Muscle of arm (tissue), 1 donor: ENCODE measurements at regions not wholly inside any gene's neighbourhood (a gene's known extent, or its start where the extent isn't known, plus 50 kb on each side); places are given as distances from the start of the nearest gene placed in this dataset.

Experiments used
- DNase-seq: peaks from one replicate; pipeline ENCODE4 v3.0.0-alpha.2; 2013

DNA sequence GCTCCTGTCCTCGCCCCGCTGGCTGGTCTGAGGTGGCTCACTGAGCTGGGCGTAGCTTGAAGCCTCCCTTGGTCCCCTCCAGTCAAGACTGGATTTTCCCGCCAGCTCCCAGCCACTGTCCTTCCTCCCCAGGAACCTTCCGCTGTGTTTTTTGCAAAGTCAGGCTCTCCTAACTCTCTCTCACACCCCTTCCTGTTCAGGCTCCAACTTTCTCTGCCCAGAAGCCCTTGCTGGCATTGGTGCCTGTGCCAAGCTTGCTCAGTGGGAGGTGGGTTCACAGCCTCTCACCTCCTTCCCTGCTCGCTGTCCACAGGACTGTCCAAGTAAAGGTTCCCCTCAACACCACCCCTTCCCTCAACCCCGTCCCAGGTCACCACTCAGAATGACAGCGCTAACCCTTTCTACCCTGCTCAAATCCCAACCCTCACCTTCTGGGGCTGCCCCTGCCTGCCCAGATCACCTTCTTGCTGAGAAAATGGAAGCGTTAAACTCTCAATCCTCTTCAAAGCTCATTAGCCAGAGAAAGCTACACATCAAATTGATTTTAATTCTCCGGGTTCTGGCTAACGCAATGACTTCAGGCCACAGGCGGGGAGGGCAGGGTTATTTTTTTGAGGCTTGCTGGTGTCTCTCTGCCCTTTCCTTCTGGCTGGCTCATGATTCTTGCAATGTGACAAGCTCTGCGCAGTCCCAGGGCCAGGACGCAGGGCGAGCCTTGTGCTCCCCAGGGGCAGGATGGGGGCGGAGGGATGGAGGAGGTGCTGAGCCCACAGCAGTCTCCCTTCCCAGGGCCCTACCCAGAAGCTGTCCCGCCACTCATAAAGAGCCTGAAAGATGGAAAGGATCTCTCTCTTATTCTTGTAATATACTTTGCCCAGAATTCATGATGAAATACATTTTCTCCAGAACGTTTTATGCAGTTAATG is 357.2 kb upstream of the TNRC6C start:
- no peak for DNase-seq

GRCh38 chr17:77602062-77602746 is 356.3 kb upstream of the TNRC6C start:
- no peak for DNase-seq

GRCh38 chr17:77602883-77603640 is 355.4 kb upstream of the TNRC6C start:
- DNase-seq: no peak

DNA sequence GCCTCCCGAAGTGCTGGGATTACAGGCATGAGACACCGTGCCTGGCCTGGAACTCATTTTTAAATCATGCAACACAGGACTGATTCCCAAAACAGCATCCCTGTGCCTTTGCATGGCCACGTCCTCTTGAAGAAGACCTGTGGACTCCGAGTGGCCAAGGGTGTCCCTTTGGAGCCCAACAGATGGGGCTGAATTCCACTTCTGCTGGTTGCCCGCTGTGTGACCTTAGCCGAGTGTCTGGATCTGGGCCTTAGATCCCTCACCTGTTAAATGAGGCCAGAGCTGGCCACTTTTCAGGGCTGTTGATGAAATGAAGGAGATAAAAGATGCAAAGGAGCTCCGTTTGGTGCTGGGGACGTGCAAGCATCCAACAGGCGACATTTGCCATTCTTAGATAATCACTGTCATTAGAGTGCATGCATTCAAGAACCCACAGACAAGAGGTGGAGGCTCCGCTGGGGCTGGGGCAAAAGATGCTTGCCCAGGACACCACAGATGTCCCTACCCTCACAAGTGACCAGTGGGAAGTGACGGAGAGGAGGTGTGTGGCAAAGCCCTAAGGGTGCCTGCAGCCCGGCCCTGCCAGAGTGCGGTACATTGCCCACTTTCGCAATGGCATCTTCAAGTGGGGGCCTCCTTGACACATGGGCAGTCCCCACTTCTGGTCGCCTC is 354.1 kb upstream of the TNRC6C start:
- DNase-seq: no peak

DNA sequence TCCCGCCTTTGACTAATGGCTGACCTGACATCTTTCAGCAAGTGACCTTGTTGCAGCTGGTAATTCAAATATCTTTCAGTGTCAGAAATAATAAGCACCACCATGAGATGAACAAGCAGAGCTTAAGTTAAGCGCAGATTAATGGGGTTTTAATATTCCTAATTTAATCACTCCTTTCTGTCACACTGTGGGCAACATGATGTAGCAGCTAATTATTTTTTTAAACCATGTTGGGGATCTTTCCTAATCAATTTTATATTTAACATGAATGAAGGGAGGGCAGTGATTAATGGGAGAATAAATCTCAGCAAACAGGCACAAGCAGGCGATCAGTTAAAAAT is 353.6 kb upstream of the TNRC6C start:
- no peak for DNase-seq

DNA sequence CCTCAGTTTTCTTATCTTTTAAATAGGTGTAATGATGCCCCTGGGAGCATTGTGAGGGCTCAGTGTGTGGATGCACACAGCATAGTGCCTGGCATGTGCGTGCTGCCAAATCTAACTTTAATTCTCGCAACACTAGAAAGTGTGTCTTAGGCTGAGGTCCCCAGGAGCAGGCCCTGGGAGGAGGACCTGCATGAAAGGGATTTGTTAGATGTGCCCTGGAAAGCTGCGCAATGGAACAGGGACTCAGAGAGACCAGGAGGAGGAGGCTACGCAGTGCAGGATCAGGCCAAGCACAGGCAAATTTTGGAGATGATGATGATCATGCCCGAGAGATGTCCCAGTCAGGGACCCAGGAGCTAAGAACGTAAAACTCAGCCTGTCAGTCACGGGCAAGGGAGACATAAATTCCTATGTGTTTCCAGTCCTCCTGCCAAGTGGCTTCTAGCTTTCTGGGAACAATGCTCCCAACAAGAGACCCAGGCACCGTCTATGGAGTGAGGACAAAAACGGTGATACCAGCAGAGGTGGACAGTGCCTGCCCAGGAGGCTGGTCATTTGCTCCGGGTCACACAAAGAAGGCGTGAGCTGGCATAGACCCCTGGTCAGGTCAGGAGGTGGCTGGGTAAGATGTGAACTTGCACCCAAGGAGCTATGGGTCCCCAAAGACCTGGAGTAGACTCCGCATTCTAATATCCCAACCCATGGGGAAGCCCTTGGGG is 352.2 kb upstream of the TNRC6C start:
- DNase-seq: no peak

DNA sequence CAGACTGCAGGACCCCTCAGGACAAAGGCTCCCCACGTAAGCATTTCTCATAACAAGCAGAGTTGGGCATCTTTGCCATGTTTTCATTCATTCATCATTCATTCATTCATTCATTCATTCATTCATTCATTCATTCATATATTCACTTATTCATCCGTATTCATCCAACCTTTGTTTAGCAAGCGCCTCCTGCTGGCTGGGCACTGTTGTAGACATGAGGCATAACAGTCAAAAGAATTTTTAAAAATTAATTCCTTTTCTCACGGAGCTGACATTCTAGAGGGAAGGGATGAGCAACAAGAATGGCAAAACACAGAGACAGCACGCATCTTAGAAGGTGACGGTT is 351.7 kb upstream of the TNRC6C start:
- DNase-seq: no peak

DNA sequence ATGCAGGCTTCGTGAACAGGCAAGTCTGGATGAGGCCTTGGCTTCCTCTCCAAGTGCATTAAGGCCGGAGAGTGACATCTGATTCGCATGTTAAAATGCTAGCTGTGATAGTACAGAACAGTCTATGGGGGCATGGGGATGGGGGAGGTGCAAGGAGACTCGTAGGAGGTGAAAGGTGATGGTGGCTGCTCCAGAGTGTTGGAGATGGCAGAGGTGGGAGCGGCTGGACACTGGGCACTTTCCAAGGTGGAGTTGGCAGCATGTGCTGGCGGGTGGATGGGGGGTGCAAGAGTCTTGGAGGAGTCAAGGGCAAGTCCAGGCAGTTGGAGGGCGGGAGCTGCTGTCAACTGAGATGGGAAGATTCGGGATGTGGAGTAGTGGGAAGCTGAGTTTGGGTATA is 350.9 kb upstream of the TNRC6C start:
- no peak for DNase-seq

DNA sequence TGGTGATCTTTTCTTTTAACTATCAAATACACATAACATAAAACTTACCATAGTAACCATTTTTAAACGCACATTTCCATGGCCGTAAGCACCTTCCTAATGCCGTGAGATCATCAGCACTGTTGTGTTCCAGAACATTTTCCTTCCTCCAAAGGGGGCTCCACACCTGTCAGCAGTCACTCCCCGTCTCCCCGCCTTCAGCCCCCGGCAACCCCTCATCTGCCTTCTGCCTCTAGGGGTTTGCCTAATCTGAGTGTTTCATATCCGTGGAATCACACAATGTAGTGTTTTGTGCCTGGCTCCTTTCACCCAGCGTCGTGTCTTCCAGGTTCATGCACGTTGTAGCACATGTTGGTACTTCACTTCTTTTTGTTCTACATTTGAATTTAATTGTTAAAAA is 350.1 kb upstream of the TNRC6C start:
- no peak for DNase-seq

GRCh38 chr17:77609553-77610517 is 348.7 kb upstream of the TNRC6C start:
- peak; percentile 56 for DNase-seq

DNA sequence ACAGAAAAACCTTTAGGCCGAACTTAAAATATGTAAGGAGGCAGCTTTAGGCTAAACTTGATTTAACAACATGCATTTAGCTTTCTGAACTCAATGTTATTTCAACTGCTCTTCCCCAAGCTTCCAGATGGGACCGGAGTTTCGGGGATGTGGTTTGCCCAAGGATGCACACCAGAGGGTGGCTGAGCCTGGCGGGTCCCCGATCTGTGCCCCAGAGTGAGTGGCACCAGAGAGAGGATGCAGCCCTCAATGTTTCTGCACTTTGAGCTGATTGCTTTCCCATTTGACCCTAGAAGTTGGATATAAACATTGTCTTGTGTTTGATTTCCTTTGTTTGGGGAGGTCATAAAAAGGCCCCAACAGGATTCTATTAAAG is 348.0 kb upstream of the TNRC6C start:
- DNase-seq: peak; percentile 20

DNA sequence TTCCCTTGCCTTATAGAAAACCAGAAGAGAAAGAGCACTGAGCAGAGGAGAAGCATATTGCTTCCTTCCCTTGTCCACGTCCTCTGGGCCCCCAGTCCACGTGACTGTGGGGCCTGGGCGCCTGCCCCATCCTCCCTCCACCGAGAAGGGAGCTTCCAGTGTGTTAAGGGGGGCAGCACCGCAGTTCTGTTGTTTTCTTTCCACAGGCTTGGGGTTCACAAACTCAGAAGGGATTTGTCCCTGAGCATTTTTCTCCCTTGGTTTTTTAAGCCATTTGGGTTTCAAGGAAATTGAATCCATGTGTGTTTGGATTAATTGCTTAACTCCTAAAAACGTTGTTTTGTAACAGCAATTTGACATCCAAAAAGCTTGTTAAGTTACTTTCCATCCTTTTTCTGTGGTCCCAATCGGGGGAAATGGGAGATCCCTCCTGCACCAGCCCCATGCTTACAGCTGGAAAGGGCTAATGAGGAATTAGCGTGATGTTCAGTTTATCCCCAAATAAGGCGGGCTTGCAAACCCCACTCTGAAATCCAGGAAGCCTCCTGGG is 347.5 kb upstream of the TNRC6C start:
- peak; percentile 71 for DNase-seq

GRCh38 chr17:77611791-77612502 is 346.6 kb upstream of the TNRC6C start:
- no peak for DNase-seq

DNA sequence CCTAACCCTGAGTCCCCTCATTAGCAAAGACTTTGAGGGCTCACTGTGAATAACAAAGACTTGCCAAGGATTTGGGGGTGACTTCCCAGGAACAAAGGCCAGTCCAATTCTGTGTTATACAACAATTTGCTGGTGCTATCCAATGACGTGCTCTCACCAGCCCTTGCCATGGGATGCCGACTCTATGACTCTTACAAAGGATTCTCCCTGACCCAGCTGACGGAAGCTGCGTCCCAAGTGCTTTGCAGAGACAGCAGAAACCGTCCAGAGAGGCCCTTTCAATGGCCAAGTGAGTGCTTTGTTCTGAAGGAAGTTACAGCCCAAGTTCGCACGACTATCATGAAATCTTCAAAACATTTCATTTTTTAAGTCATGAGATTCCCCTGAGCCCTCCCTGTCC is 345.3 kb upstream of the TNRC6C start:
- DNase-seq: no peak

- DNase-seq: no peak
Measured at GRCh38 chr17:77613627-77614026, 344.9 kb upstream of the TNRC6C start.

GRCh38 chr17:77615703-77616253 is 342.7 kb upstream of the TNRC6C start:
- no peak for DNase-seq

DNA sequence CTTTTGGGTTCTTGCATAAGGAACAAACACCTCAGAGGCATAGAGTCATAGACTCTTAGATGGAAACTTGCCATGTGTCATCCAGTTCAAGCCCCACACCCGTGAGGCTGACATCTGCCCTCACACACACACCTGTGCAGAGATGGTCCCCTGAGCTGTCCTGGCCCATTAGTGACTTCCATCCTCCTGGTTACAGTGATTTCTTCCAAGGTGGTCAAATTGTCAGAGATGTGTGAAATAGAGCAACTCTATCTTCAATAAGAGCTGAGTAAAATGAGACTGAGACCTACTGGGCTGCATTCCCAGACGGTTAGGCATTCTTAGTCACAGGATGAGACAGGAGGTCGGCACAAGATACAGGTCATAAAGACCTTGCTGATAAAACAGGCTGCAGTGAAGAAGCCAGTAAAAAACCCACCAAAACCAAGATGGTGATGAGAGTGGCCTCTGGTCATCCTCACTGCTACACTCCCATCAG is 342.2 kb upstream of the TNRC6C start:
- DNase-seq: no peak

- no peak for DNase-seq
Measured at GRCh38 chr17:77617516-77617915, 341.0 kb upstream of the TNRC6C start.

- no peak for DNase-seq
Measured at GRCh38 chr17:77618173-77618572, 340.3 kb upstream of the TNRC6C start.
